HUES64 (cell line): ENCODE measurements at regions not wholly inside any gene's neighbourhood (a gene's known extent, or its start where the extent isn't known, plus 50 kb on each side); places are given as distances from the start of the nearest gene placed in this dataset.

ENCODE experiments used
- H3K27ac ChIP-seq: 2 replicates; pipeline ENCODE4 v1.7.0; 2013; ENCODE audit warnings: low read depth, low read length, inconsistent platforms
- H3K27me3 ChIP-seq: 2 replicates; pipeline ENCODE4 v1.6.1; 2013; ENCODE audit warnings: mild to moderate bottlenecking, low read length; ENCODE audit not compliant: insufficient read depth
- H3K36me3 ChIP-seq: 2 replicates; pipeline ENCODE4 v1.6.1; 2013; ENCODE audit warnings: mild to moderate bottlenecking, low read length; ENCODE audit not compliant: insufficient read depth
- H3K4me1 ChIP-seq: 2 replicates; pipeline ENCODE4 v1.6.1; 2013; ENCODE audit warnings: mild to moderate bottlenecking, low read length, moderate library complexity; ENCODE audit not compliant: insufficient read depth
- H3K4me3 ChIP-seq: 2 replicates; pipeline ENCODE4 v1.5.1; 2013; ENCODE audit warnings: mild to moderate bottlenecking, low read length, moderate library complexity
- H3K9ac ChIP-seq: 2 replicates; pipeline ENCODE4 v1.6.1; 2013; ENCODE audit warnings: mild to moderate bottlenecking, low read depth, low read length
- H3K9me3 ChIP-seq: 2 replicates; pipeline ENCODE4 v1.6.1; 2013; ENCODE audit warnings: low read depth, low read length; ENCODE audit not compliant: insufficient read depth
- WGBS: fragments of 150-250, 120-280 bp; methylation state at CpG from one replicate; pipeline ENCODE4 v1.1.7; 2013; ENCODE audit warnings: missing lambda C conversion rate; 5-methylcytosine and 5-hydroxymethylcytosine counted together

GRCh38 chr4:89665662-89666061, 171.3 kb downstream of the SNCA start:
- no peak overlapping the region for H3K27ac ChIP-seq
- 94% methylated on average over 3 of the region's 3 CpGs for WGBS
- no peaks in the 10 kb centered on the region for H3K9me3 ChIP-seq
- no peaks in the 10 kb centered on the region for H3K36me3 ChIP-seq
- no peak overlapping the region for H3K9ac ChIP-seq
- peaks cover 11% of the 10 kb centered on the region for H3K4me1 ChIP-seq
- H3K27me3 ChIP-seq, result no peaks in the 10 kb centered on the region
- no peak overlapping the region for H3K4me3 ChIP-seq

GRCh38 chr4:89664521-89664920, 172.4 kb downstream of the SNCA start:
- Histone ChIP-seq H3K9me3 (no peaks in the 10 kb centered on the region), H3K27me3 (no peaks in the 10 kb centered on the region), H3K27ac (no peak overlapping the region), H3K4me3 (no peak overlapping the region), H3K4me1 (peaks cover 11% of the 10 kb centered on the region), H3K36me3 (no peaks in the 10 kb centered on the region), H3K9ac (no peak overlapping the region)

- WGBS, result 76% methylated on average over 3 of the region's 3 CpGs
- H3K27me3 ChIP-seq, result no peaks in the 10 kb centered on the region
- no peaks in the 10 kb centered on the region for H3K36me3 ChIP-seq
- H3K4me1 ChIP-seq, result peaks cover 11% of the 10 kb centered on the region
- H3K27ac ChIP-seq, result peak overlapping the region; percentile 58
- H3K9ac ChIP-seq, result 0 out of 2 replicates have a peak overlapping the region, but pooled peaks have one; percentile 16
- H3K9me3 ChIP-seq, result no peaks in the 10 kb centered on the region
- no peak overlapping the region for H3K4me3 ChIP-seq
Measured at GRCh38 chr4:89661173-89661899, 175.6 kb downstream of the SNCA start.

GRCh38 chr4:89660444-89661172, 176.4 kb downstream of the SNCA start:
- Histone ChIP-seq H3K27me3 (no peaks in the 10 kb centered on the region), H3K27ac (no peak overlapping the region; the same call in 1 of the 2 replicates), H3K4me3 (no peak overlapping the region), H3K9me3 (no peaks in the 10 kb centered on the region), H3K9ac (no peak overlapping the region), H3K36me3 (no peaks in the 10 kb centered on the region), H3K4me1 (peaks cover 11% of the 10 kb centered on the region)
- 92% methylated on average over 4 of the region's 4 CpGs for WGBS

GRCh38 chr4:89658701-89659024, 178.3 kb downstream of the SNCA start:
- H3K27ac ChIP-seq, result no peak overlapping the region
- H3K27me3 ChIP-seq, result no peaks in the 10 kb centered on the region
- H3K9ac ChIP-seq, result no peak overlapping the region
- H3K4me1 ChIP-seq, result peaks cover 11% of the 10 kb centered on the region
- WGBS, result 89% methylated on average over 2 of the region's 2 CpGs
- no peaks in the 10 kb centered on the region for H3K9me3 ChIP-seq
- no peaks in the 10 kb centered on the region for H3K36me3 ChIP-seq
- H3K4me3 ChIP-seq, result no peak overlapping the region

GRCh38 chr4:89657931-89658700, 178.8 kb downstream of the SNCA start:
- no peaks in the 10 kb centered on the region for H3K36me3 ChIP-seq
- no peak overlapping the region for H3K27ac ChIP-seq
- peaks cover 11% of the 10 kb centered on the region for H3K4me1 ChIP-seq
- H3K9me3 ChIP-seq, result no peaks in the 10 kb centered on the region
- H3K4me3 ChIP-seq, result no peak overlapping the region
- 74% methylated on average over 3 of the region's 3 CpGs for WGBS
- H3K9ac ChIP-seq, result no peak overlapping the region
- no peaks in the 10 kb centered on the region for H3K27me3 ChIP-seq

GRCh38 chr4:89653012-89653411, 183.9 kb downstream of the SNCA start:
- Histone ChIP-seq H3K4me1 (no peaks in the 10 kb centered on the region), H3K27ac (no peak overlapping the region), H3K27me3 (no peaks in the 10 kb centered on the region), H3K9me3 (no peaks in the 10 kb centered on the region), H3K4me3 (no peak overlapping the region), H3K36me3 (no peaks in the 10 kb centered on the region), H3K9ac (no peak overlapping the region)
- WGBS, result 92% methylated on average over 4 of the region's 4 CpGs

- 0 out of 2 replicates have a peak, but pooled peaks cover 3% of the 10 kb centered on the region for H3K4me1 ChIP-seq
- H3K9me3 ChIP-seq, result no peaks in the 10 kb centered on the region
- peaks cover 3% of the 10 kb centered on the region; the same call in 1 of the 2 replicates for H3K27me3 ChIP-seq
- H3K9ac ChIP-seq, result no peak overlapping the region
- no peak overlapping the region for H3K4me3 ChIP-seq
- H3K36me3 ChIP-seq, result no peaks in the 10 kb centered on the region
- 100% methylated on average over 1 of the region's 1 CpG for WGBS
- no peak overlapping the region for H3K27ac ChIP-seq
Measured at GRCh38 chr4:89645482-89645881, 191.5 kb downstream of the SNCA start.

GRCh38 chr4:89641367-89641687, 195.6 kb downstream of the SNCA start:
- Histone ChIP-seq H3K4me3 (no peak overlapping the region), H3K27me3 (peaks cover 3% of the 10 kb centered on the region; the same call in 1 of the 2 replicates), H3K36me3 (no peaks in the 10 kb centered on the region), H3K9me3 (no peaks in the 10 kb centered on the region), H3K9ac (no peak overlapping the region), H3K4me1 (0 out of 2 replicates have a peak, but pooled peaks cover 3% of the 10 kb centered on the region), H3K27ac (no peak overlapping the region)
- 11% methylated on average over 5 of the region's 6 CpGs for WGBS

GRCh38 chr4:89640620-89641366, 196.2 kb downstream of the SNCA start:
- Histone ChIP-seq H3K27ac (no peak overlapping the region), H3K9me3 (no peaks in the 10 kb centered on the region), H3K9ac (no peak overlapping the region), H3K27me3 (peaks cover 3% of the 10 kb centered on the region; the same call in 1 of the 2 replicates), H3K4me3 (no peak overlapping the region), H3K4me1 (0 out of 2 replicates have a peak, but pooled peaks cover 3% of the 10 kb centered on the region), H3K36me3 (no peaks in the 10 kb centered on the region)
- WGBS, result 23% methylated on average over 16 of the region's 17 CpGs
